A673 (cell line): ENCODE measurements at regions not wholly inside any gene's neighbourhood (a gene's known extent, or its start where the extent isn't known, plus 50 kb on each side); places are given as distances from the start of the nearest gene placed in this dataset.

Experiments used
- EZH2 ChIP-seq: fragments of 200-600 bp; sonication (generic); IDR thresholded peaks from 2 replicates; pipeline ENCODE4 v1.6.1; 2017; ENCODE audit warnings: borderline replicate concordance, low read depth, mild to moderate bottlenecking, mixed read lengths, antibody characterized with exemption, low read length; ENCODE audit not compliant: poor library complexity, severe bottlenecking
- TF ChIP-seq, protein P1 (sequence below): fragments of 300-800, 200-600 bp; sonication (generic); conservative IDR thresholded peaks from 2 replicates; pipeline ENCODE4 v1.5.1; 2017; ENCODE audit warnings: low read depth, mild to moderate bottlenecking, antibody characterized with exemption, low read length, moderate library complexity, mixed read lengths

- TF ChIP-seq, protein P1, sequence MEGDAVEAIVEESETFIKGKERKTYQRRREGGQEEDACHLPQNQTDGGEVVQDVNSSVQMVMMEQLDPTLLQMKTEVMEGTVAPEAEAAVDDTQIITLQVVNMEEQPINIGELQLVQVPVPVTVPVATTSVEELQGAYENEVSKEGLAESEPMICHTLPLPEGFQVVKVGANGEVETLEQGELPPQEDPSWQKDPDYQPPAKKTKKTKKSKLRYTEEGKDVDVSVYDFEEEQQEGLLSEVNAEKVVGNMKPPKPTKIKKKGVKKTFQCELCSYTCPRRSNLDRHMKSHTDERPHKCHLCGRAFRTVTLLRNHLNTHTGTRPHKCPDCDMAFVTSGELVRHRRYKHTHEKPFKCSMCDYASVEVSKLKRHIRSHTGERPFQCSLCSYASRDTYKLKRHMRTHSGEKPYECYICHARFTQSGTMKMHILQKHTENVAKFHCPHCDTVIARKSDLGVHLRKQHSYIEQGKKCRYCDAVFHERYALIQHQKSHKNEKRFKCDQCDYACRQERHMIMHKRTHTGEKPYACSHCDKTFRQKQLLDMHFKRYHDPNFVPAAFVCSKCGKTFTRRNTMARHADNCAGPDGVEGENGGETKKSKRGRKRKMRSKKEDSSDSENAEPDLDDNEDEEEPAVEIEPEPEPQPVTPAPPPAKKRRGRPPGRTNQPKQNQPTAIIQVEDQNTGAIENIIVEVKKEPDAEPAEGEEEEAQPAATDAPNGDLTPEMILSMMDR: no peak
- no peak for TF ChIP-seq EZH2
Observed at GRCh38 chr15:37581866-37582532, 352.4 kb upstream of the TMCO5A start.
